NCI-H510A treated with DMSO at 0.1 percent for 48 hours (cell line): ENCODE measurements at regions not wholly inside any gene's neighbourhood (a gene's known extent, or its start where the extent isn't known, plus 50 kb on each side); places are given as distances from the start of the nearest gene placed in this dataset.

ENCODE experiments used
- DNase-seq: peaks from one replicate; lab custom pipeline; 2025; lab: John Stamatoyannopoulos, UW

- DNase-seq, result no peak
Observed at GRCh38 chr3:126266850-126267168, 86.4 kb upstream of the ALDH1L1 start.

- DNase-seq, result no peak
Observed at GRCh38 chr3:126266291-126266840, 86.0 kb upstream of the ALDH1L1 start.

DNA sequence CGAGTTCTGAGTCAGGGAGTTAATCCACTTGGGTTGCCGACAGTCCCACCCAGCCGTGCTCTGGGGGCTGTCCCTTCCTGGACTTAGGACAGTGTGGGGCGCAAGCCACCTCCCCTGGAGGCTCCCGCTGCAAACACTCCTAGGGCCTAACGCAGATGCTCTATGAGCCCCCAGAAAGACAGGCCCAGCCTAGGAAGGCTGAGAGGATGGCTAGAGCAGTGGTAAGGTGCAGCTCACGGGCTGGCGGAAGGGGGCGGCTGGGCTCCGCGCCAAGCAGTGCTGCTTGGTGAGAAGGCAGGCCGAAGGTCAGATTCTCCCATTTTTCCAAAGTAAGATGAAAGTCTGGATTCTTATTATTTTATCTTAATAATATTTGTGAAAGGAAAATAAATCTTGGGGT lies 84.6 kb upstream of the ALDH1L1 start:
- DNase-seq, result no peak

GRCh38 chr3:126264381-126264780 lies 84.0 kb upstream of the ALDH1L1 start:
- DNase-seq, result no peak

- no peak for DNase-seq
Observed at GRCh38 chr3:126263971-126264370, 83.6 kb upstream of the ALDH1L1 start.

DNA sequence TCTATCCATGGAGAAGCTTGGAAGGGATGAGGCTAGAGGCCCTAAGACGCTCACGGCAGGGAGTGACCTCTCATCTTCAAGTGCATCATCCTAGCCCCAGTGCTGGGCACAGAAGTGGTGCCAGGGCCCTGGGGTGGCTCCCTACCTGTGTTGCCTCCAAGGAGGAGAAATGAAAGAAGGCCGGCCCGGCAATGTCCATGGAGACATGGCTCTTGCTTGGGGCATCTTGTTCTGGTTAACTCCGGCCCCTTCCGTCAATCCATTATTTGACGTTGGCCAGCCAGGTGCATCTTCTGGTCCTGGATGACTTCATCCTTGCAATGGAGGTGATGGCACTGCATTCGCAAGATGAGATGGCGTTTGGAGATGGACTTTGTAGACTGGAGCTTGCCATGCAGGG lies 83.2 kb upstream of the ALDH1L1 start:
- DNase-seq, result no peak

- no peak for DNase-seq
Observed at GRCh38 chr3:126262227-126262626, 81.8 kb upstream of the ALDH1L1 start.

GRCh38 chr3:126261037-126261436 lies 80.7 kb upstream of the ALDH1L1 start:
- no peak for DNase-seq

- DNase-seq, result no peak
Observed at GRCh38 chr3:126259411-126260391, 79.3 kb upstream of the ALDH1L1 start.

DNA sequence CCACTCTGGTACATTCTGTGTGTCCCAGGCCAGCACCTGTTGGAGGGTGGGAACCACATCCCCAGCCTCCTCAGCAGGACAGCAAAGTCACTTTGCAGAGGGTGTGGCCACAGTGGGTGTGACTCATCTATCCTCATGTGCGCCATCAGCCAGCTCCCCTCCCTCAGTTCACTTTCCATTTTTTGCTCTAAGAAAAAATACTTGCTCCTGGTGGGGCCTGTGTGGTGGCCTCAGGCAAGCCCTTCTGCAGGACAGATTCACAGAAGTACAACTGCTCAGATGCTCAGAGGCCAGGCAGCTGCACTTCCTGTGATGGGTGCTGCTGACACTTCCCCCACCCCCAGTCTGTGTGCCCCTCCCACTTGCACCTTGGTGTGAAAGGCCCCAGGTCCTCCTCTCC lies 78.3 kb upstream of the ALDH1L1 start:
- DNase-seq, result no peak

GRCh38 chr3:126257984-126258383 lies 77.6 kb upstream of the ALDH1L1 start:
- DNase-seq, result no peak

- no peak for DNase-seq
Observed at GRCh38 chr3:126257174-126257573, 76.8 kb upstream of the ALDH1L1 start.

DNA sequence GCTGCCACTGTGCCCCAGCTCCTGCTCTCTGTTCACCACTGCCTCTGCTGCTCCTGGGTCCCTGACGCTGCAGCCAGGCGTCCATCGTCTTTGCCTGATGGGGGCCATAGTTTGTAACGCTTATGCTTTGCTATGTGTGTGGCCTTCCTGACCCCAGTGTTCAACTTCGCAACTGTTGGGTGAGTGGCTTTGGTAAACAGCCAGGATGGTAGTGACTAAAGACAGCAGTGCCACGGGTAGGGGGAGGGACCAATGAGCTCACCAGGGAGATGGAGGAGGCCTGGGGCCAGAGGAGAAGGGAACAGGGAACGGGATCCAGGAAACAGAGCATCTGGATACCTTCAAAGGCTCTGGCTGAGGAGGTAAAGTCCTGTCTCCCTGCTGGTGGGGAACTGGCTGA lies 75.9 kb upstream of the ALDH1L1 start:
- no peak for DNase-seq

DNA sequence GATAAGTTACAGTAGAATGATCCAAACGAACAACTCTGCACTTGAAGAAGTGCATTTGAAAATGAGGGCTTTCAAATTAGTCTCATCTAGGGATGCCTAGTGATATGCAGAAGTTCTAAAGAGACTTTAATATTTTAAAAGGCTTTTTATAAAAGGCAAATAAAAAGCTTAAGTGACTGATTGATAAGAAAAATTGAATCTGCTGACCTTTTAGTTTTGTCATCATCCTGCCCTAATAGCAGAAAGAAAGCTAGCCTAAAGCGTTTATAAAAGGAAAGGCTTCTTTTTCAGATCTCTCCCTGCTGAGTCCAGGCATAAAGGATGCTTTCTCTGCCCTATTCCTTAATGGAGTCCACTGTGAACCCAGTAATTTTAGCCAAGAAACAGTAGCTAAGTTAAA lies 72.7 kb upstream of the ALDH1L1 start:
- no peak for DNase-seq

GRCh38 chr3:126252373-126252772 lies 72.0 kb upstream of the ALDH1L1 start:
- no peak for DNase-seq

- DNase-seq, result peak; percentile 29
Observed at GRCh38 chr3:126245811-126246727, 65.7 kb upstream of the ALDH1L1 start.
